H9 (cell line): ENCODE measurements at regions not wholly inside any gene's neighbourhood (a gene's known extent, or its start where the extent isn't known, plus 50 kb on each side); places are given as distances from the start of the nearest gene placed in this dataset.

Experiments
- DNase-seq: peaks from one replicate; pipeline ENCODE4 v3.0.0-alpha.2; 2017
- H2AFZ ChIP-seq: one replicate; pipeline ENCODE4 v1.6.1; 2013; ENCODE audit warnings: mild to moderate bottlenecking, low read length, control low read depth, moderate library complexity
- H2AK5ac ChIP-seq: 2 replicates; pipeline ENCODE4 v1.6.1; 2013; ENCODE audit warnings: low read length, control low read depth, mixed read lengths; ENCODE audit not compliant: insufficient read length
- H2BK120ac ChIP-seq: one replicate; pipeline ENCODE4 v1.6.1; 2013; ENCODE audit warnings: low read depth, mild to moderate bottlenecking, low read length, control low read depth, inconsistent platforms; ENCODE audit not compliant: poor library complexity, severe bottlenecking
- H2BK12ac ChIP-seq: 2 replicates; pipeline ENCODE4 v1.6.1; 2013; ENCODE audit warnings: low read length, control low read depth, mixed read lengths, low read depth; ENCODE audit not compliant: insufficient read length
- H2BK15ac ChIP-seq: 2 replicates; pipeline ENCODE4 v1.6.1; 2013; ENCODE audit warnings: low read depth, low read length, control low read depth
- H2BK20ac ChIP-seq: one replicate; pipeline ENCODE4 v1.6.1; 2013; ENCODE audit warnings: low read depth, mild to moderate bottlenecking, low read length, control low read depth, inconsistent platforms; ENCODE audit not compliant: poor library complexity, severe bottlenecking
- H2BK5ac ChIP-seq: 2 replicates; pipeline ENCODE4 v1.6.1; 2013; ENCODE audit warnings: low read length, control low read depth, mixed read lengths; ENCODE audit not compliant: insufficient read length
- H3K14ac ChIP-seq: 2 replicates; pipeline ENCODE4 v1.6.1; 2013; ENCODE audit warnings: low read length, control low read depth; ENCODE audit not compliant: insufficient read depth
- H3K18ac ChIP-seq: 2 replicates; pipeline ENCODE4 v1.6.1; 2013; ENCODE audit warnings: low read depth, mild to moderate bottlenecking, mixed read lengths, low read length, control low read depth; ENCODE audit not compliant: insufficient read length
- H3K23ac ChIP-seq: 2 replicates; pipeline ENCODE4 v1.6.1; 2013; ENCODE audit warnings: low read length, control low read depth, mixed read lengths, low read depth; ENCODE audit not compliant: insufficient read length
- H3K23me2 ChIP-seq: 2 replicates; pipeline ENCODE4 v1.6.1; 2013; ENCODE audit warnings: low read depth, mild to moderate bottlenecking, mixed read lengths, low read length, control low read depth; ENCODE audit not compliant: insufficient read length, poor library complexity, severe bottlenecking
- H3K27ac ChIP-seq: 2 replicates; pipeline ENCODE4 v1.5.1; 2013; ENCODE audit warnings: low read length, control low read depth, mixed read lengths, low read depth; ENCODE audit not compliant: insufficient read length
- H3K27me3 ChIP-seq: 2 replicates; pipeline ENCODE4 v1.6.1; 2013; ENCODE audit warnings: low read length, control low read depth, inconsistent platforms; ENCODE audit not compliant: insufficient read depth
- H3K4ac ChIP-seq: 2 replicates; pipeline ENCODE4 v1.6.1; 2013; ENCODE audit warnings: low read depth, mild to moderate bottlenecking, control low read depth, inconsistent platforms, low read length, moderate library complexity
- H3K4me1 ChIP-seq: 2 replicates; pipeline ENCODE4 v1.6.1; 2013; ENCODE audit warnings: low read length, control low read depth, inconsistent platforms; ENCODE audit not compliant: insufficient read depth
- H3K4me2 ChIP-seq: 2 replicates; pipeline ENCODE4 v1.6.1; 2013; ENCODE audit warnings: low read length, control low read depth, mixed read lengths; ENCODE audit not compliant: insufficient read length, insufficient read depth
- H3K56ac ChIP-seq: 2 replicates; pipeline ENCODE4 v1.6.1; 2013; ENCODE audit warnings: low read depth, mild to moderate bottlenecking, mixed read lengths, low read length, control low read depth; ENCODE audit not compliant: insufficient read length
- H3K79me1 ChIP-seq: 2 replicates; pipeline ENCODE4 v1.6.1; 2013; ENCODE audit warnings: low read depth, mild to moderate bottlenecking, moderate library complexity, low read length, control low read depth, inconsistent platforms; ENCODE audit not compliant: insufficient read depth, poor library complexity, severe bottlenecking
- H3K79me2 ChIP-seq: 2 replicates; pipeline ENCODE4 v1.6.1; 2013; ENCODE audit warnings: low read length, control low read depth, inconsistent platforms; ENCODE audit not compliant: insufficient read depth
- H3K9ac ChIP-seq: 2 replicates; pipeline ENCODE4 v1.6.1; 2013; ENCODE audit warnings: low read length, control low read depth, mixed read lengths; ENCODE audit not compliant: insufficient read length; ENCODE audit errors: extremely low read depth
- H3K9me3 ChIP-seq: one replicate; pipeline ENCODE4 v1.6.1; 2013; ENCODE audit warnings: low read depth, low read length, inconsistent platforms; ENCODE audit not compliant: control insufficient read depth
- H3T11ph ChIP-seq: one replicate; pipeline ENCODE4 v1.6.1; 2013; ENCODE audit warnings: mild to moderate bottlenecking, low read length, control low read depth, inconsistent platforms
- H4K20me1 ChIP-seq: one replicate; pipeline ENCODE4 v1.6.1; 2013; ENCODE audit not compliant: control insufficient read depth, insufficient read length, insufficient read depth
- H4K5ac ChIP-seq: 2 replicates; pipeline ENCODE4 v1.6.1; 2013; ENCODE audit warnings: low read depth, mild to moderate bottlenecking, mixed read lengths, low read length, control low read depth; ENCODE audit not compliant: insufficient read length
- H4K8ac ChIP-seq: replicated peaks from 2 replicates; pipeline ENCODE4 v1.6.1; 2013; ENCODE audit warnings: low read length, control low read depth, mixed read lengths, low read depth; ENCODE audit not compliant: insufficient read length
- H4K91ac ChIP-seq: 2 replicates; pipeline ENCODE4 v1.6.1; 2013; ENCODE audit warnings: low read depth, mild to moderate bottlenecking, moderate library complexity, mixed read lengths, low read length, control low read depth; ENCODE audit not compliant: insufficient read length
- H3K27ac Mint-ChIP-seq, 3 experiments: 2 replicates in 2 of 3; 3 replicates in 1 of 3; pipeline ENCODE4 v1.8.0; 2020 to 2021; ENCODE audit warnings: mixed read lengths in 3 of 3, mild to moderate bottlenecking in 1 of 3, moderate library complexity in 1 of 3
- H3K27me3 Mint-ChIP-seq: 2 replicates; pipeline ENCODE4 v1.8.0; 2021; ENCODE audit warnings: low read depth, mild to moderate bottlenecking, moderate library complexity, mixed read lengths
- H3K36me3 Mint-ChIP-seq, 3 experiments: 2 replicates in 2 of 3; 3 replicates in 1 of 3; pipeline ENCODE4 v1.8.0; 2020 to 2021; ENCODE audit warnings: low read depth in 3 of 3, mixed read lengths in 3 of 3; ENCODE audit not compliant: insufficient read depth in 1 of 3
- H3K4me1 Mint-ChIP-seq, 2 experiments: 2 replicates each; pipeline ENCODE4 v1.8.0; 2020; ENCODE audit warnings: mixed read lengths in 2 of 2
- H3K4me3 Mint-ChIP-seq, 2 experiments: 2 replicates in 1 of 2; 3 replicates in 1 of 2; pipeline ENCODE4 v1.8.0; 2020 to 2021; ENCODE audit warnings: mild to moderate bottlenecking in 2 of 2, mixed read lengths in 2 of 2, moderate library complexity in 1 of 2
- H3K9me3 Mint-ChIP-seq, 2 experiments: 2 replicates in 1 of 2; 3 replicates in 1 of 2; pipeline ENCODE4 v1.8.0; 2020; ENCODE audit warnings: mild to moderate bottlenecking in 2 of 2, mixed read lengths in 2 of 2, moderate library complexity in 1 of 2
- CTCF ChIP-seq: fragments of 200-600 bp; sonication (generic); conservative IDR thresholded peaks from 3 replicates; pipeline ENCODE4 v1.8.0; 2021; ENCODE audit warnings: antibody characterized with exemption, mild to moderate bottlenecking
- WGBS: extraction: QIAGEN DNeasy Blood & Tissue Kit; methylation state at CpG from one replicate; pipeline ENCODE4 v1.1.7; 2013; ENCODE audit warnings: missing lambda C conversion rate, low lambda C conversion rate, mixed read lengths; ENCODE audit not compliant: insufficient read length; ENCODE audit errors: extremely low coverage; 5-methylcytosine and 5-hydroxymethylcytosine counted together

- Mint-ChIP-seq H3K4me3 (no peak overlapping the region), H3K36me3 (no peaks in the 10 kb centered on the region), H3K27me3 (no peaks in the 10 kb centered on the region), H3K27ac (no peak overlapping the region), H3K4me1 (peaks cover 0 to 4% of the 10 kb centered on the region in 2 experiments; a peak in 2 of 4 replicates), H3K9me3 (no peaks in the 10 kb centered on the region)
- Histone ChIP-seq H2BK20ac (no peak overlapping the region), H3T11ph (no peak overlapping the region), H3K4ac (no peak overlapping the region), H3K4me1 (no peaks in the 10 kb centered on the region), H3K79me2 (no peaks in the 10 kb centered on the region), H4K91ac (no peak overlapping the region), H3K14ac (no peak overlapping the region), H3K4me2 (no peak overlapping the region), H3K27me3 (no peaks in the 10 kb centered on the region), H3K9me3 (no peaks in the 10 kb centered on the region), H2BK120ac (no peak overlapping the region), H4K20me1 (no peaks in the 10 kb centered on the region), H4K8ac (no peak overlapping the region), H3K56ac (no peak overlapping the region), H2BK5ac (no peak overlapping the region), H2AK5ac (no peak overlapping the region), H3K79me1 (no peaks in the 10 kb centered on the region), H2BK12ac (no peak overlapping the region), H3K27ac (no peak overlapping the region), H3K23ac (no peak overlapping the region), H3K23me2 (no peaks in the 10 kb centered on the region), H3K9ac (no peak overlapping the region), H4K5ac (no peak overlapping the region), H2BK15ac (no peak overlapping the region), H2AFZ (no peak overlapping the region), H3K18ac (no peak overlapping the region)
- TF ChIP-seq CTCF, result no peak
- no CpG with 5 or more reads among the region's 1 CpG for WGBS
- DNase-seq, result no peak
These were observed 82.3 kb downstream of the ANXA1 start for GRCh38 chr9:73234008-73234360.
